H1 (cell line): ENCODE measurements at regions not wholly inside any gene's neighbourhood (a gene's known extent, or its start where the extent isn't known, plus 50 kb on each side); places are given as distances from the start of the nearest gene placed in this dataset.

ENCODE experiments used
- CTCF ChIA-PET: fragments of 300-600 bp; sonication (Branson Sonifier 250); formaldehyde crosslinking; loops from one replicate; lab custom pipeline; 2021; ENCODE audit not compliant: partially characterized antibody; lab: Charles Lee
- POLR2A ChIA-PET: fragments of 300-600 bp; sonication (Branson Sonifier 250); formaldehyde crosslinking; loops from one replicate; lab custom pipeline; 2021; ENCODE audit warnings: inconsistent platforms; ENCODE audit not compliant: partially characterized antibody; lab: Charles Lee
- DNase-seq, 2 experiments: peaks; one replicate each; pipeline versions ENCODE4 v3.0.0 to v3.0.0-alpha.2; 2010 to 2022; ENCODE audit warnings: low spot score in 2 of 2, low read depth in 1 of 2, mixed read lengths in 1 of 2
- FAIRE-seq: peaks from 2 replicates; lab custom pipeline; 2011; peaks lifted over from hg19 to GRCh38; lab: Jason Lieb, UNC
- H2AFZ ChIP-seq: 2 replicates; pipeline ENCODE4 v1.8.1; 2012; ENCODE audit warnings: low read length, inconsistent platforms
- H2AK5ac ChIP-seq: 2 replicates; pipeline ENCODE4 v1.6.1; 2013; ENCODE audit warnings: low read depth, low read length
- H2BK120ac ChIP-seq: replicated peaks from 2 replicates; pipeline ENCODE3; 2013; ENCODE audit warnings: low read depth, low read length, inconsistent platforms
- H2BK12ac ChIP-seq: 2 replicates; pipeline ENCODE4 v1.6.1; 2013; ENCODE audit warnings: low read depth, low read length
- H2BK15ac ChIP-seq: 2 replicates; pipeline ENCODE4 v1.6.1; 2013; ENCODE audit warnings: low read length
- H2BK20ac ChIP-seq: 2 replicates; pipeline ENCODE4 v1.6.1; 2013; ENCODE audit warnings: low read length
- H2BK5ac ChIP-seq: 2 replicates; pipeline ENCODE4 v1.6.1; 2013; ENCODE audit warnings: low read depth, low read length
- H3K14ac ChIP-seq: 2 replicates; pipeline ENCODE4 v1.6.1; 2013; ENCODE audit warnings: inconsistent platforms; ENCODE audit not compliant: insufficient read length
- H3K18ac ChIP-seq: 2 replicates; pipeline ENCODE4 v1.6.1; 2013; ENCODE audit warnings: low read length; ENCODE audit errors: extremely low read depth
- H3K23ac ChIP-seq: 2 replicates; pipeline ENCODE4 v1.6.1; 2013; ENCODE audit warnings: inconsistent platforms; ENCODE audit not compliant: insufficient read length
- H3K23me2 ChIP-seq: 2 replicates; pipeline ENCODE4 v1.6.1; 2013; ENCODE audit warnings: low read depth, low read length
- H3K27ac ChIP-seq: 2 replicates; pipeline ENCODE4 v1.6.1; 2011; ENCODE audit warnings: low read depth, low read length, inconsistent platforms
- H3K27me3 ChIP-seq, 4 experiments: replicated peaks in 1 of 4; 1 replicate in 1 of 4; 2 replicates in 3 of 4; pipeline versions ENCODE4 v1.6.1 to v1.8.1; 2011 to 2013; ENCODE audit warnings: low read length in 3 of 4, mild to moderate bottlenecking in 3 of 4, inconsistent platforms in 2 of 4, mixed read lengths in 2 of 4, moderate library complexity in 1 of 4; ENCODE audit not compliant: control insufficient read depth in 3 of 4, insufficient read depth in 3 of 4; ENCODE audit errors: extremely low read depth in 1 of 4
- H3K36me3 ChIP-seq, 4 experiments: 2 replicates each; pipeline versions ENCODE4 v1.6.1 to v1.8.1; 2011 to 2013; ENCODE audit warnings: mild to moderate bottlenecking in 4 of 4, low read length in 3 of 4, moderate library complexity in 2 of 4, control low read depth in 1 of 4, inconsistent platforms in 1 of 4; ENCODE audit not compliant: insufficient read depth in 4 of 4, control insufficient read depth in 2 of 4
- H3K4ac ChIP-seq: replicated peaks from 2 replicates; pipeline ENCODE3; 2013; ENCODE audit warnings: low read length, low read depth, mixed read lengths, inconsistent platforms; ENCODE audit not compliant: insufficient read length
- H3K4me1 ChIP-seq, 4 experiments: replicated peaks in 1 of 4; 1 replicate in 1 of 4; 2 replicates in 3 of 4; pipeline versions ENCODE4 v1.6.1 to v1.8.1; 2011 to 2013; ENCODE audit warnings: low read length in 3 of 4, inconsistent platforms in 2 of 4, mixed read lengths in 1 of 4; ENCODE audit not compliant: insufficient read depth in 4 of 4, control insufficient read depth in 3 of 4
- H3K4me2 ChIP-seq, 2 experiments: 2 replicates each; pipeline versions ENCODE4 v1.6.1 to v1.8.1; 2011 to 2013; ENCODE audit warnings: low read depth in 2 of 2, low read length in 2 of 2, control low read depth in 1 of 2, inconsistent platforms in 1 of 2, mild to moderate bottlenecking in 1 of 2; ENCODE audit not compliant: insufficient read depth in 1 of 2
- H3K4me3 ChIP-seq, 4 experiments: fragments of 200-600, 300-600 bp in 1 of 4; sonication (generic), shearing (Covaris generic), sonication (Bioruptor Twin) in 1 of 4; 2 replicates each; pipeline versions ENCODE4 v1.5.1 to v1.8.1; 2011 to 2016; ENCODE audit warnings: low read length in 4 of 4, low read depth in 3 of 4, control low read depth in 2 of 4, inconsistent platforms in 2 of 4, mild to moderate bottlenecking in 2 of 4, mixed read lengths in 1 of 4, moderate library complexity in 1 of 4; ENCODE audit not compliant: insufficient read depth in 2 of 4; ENCODE audit errors: extremely low read depth in 1 of 4
- H3K56ac ChIP-seq: replicated peaks from 2 replicates; pipeline ENCODE3; 2013; ENCODE audit warnings: low read depth, mild to moderate bottlenecking, mixed read lengths, low read length, inconsistent platforms; ENCODE audit not compliant: insufficient read length
- H3K79me1 ChIP-seq: 2 replicates; pipeline ENCODE4 v1.6.1; 2013; ENCODE audit warnings: low read depth, low read length, control low read depth
- H3K79me2 ChIP-seq, 2 experiments: 2 replicates each; pipeline versions ENCODE4 v1.6.1 to v1.8.1; 2012 to 2013; ENCODE audit warnings: low read length in 2 of 2, mild to moderate bottlenecking in 2 of 2, inconsistent platforms in 1 of 2; ENCODE audit not compliant: insufficient read depth in 2 of 2, control insufficient read depth in 1 of 2
- H3K9ac ChIP-seq, 4 experiments: replicated peaks in 1 of 4; 1 replicate in 1 of 4; 2 replicates in 3 of 4; pipeline versions ENCODE4 v1.6.1 to v1.8.1; 2011 to 2013; ENCODE audit warnings: low read depth in 3 of 4, low read length in 3 of 4, control low read depth in 2 of 4, mild to moderate bottlenecking in 2 of 4, moderate library complexity in 2 of 4, inconsistent platforms in 1 of 4; ENCODE audit errors: extremely low read depth in 1 of 4
- H3K9me3 ChIP-seq, 2 experiments: 2 replicates each; pipeline versions ENCODE4 v1.6.1 to v1.8.1; 2012 to 2013; ENCODE audit warnings: mild to moderate bottlenecking in 2 of 2, moderate library complexity in 2 of 2, control low read depth in 1 of 2, inconsistent platforms in 1 of 2, low read depth in 1 of 2, low read length in 1 of 2, mixed read lengths in 1 of 2; ENCODE audit not compliant: insufficient read depth in 2 of 2
- H4K20me1 ChIP-seq, 2 experiments: replicated peaks in 1 of 2; 2 replicates each; pipeline versions ENCODE3 to v1.8.1; 2011 to 2013; ENCODE audit warnings: inconsistent platforms in 2 of 2, low read length in 2 of 2, mild to moderate bottlenecking in 1 of 2; ENCODE audit not compliant: insufficient read depth in 2 of 2, control insufficient read depth in 1 of 2
- H4K5ac ChIP-seq: 2 replicates; pipeline ENCODE4 v1.6.1; 2013; ENCODE audit warnings: low read length, low read depth, mixed read lengths, inconsistent platforms; ENCODE audit not compliant: insufficient read length
- H4K8ac ChIP-seq: 2 replicates; pipeline ENCODE4 v1.8.0; 2013; ENCODE audit warnings: mild to moderate bottlenecking, moderate library complexity, low read length, inconsistent platforms; ENCODE audit not compliant: insufficient read depth; ENCODE audit errors: extremely low read depth
- H4K91ac ChIP-seq: replicated peaks from 2 replicates; pipeline ENCODE3; 2013; ENCODE audit warnings: low read length, mixed read lengths, inconsistent platforms; ENCODE audit not compliant: insufficient read length
- ATF2 ChIP-seq: IDR thresholded peaks from 2 replicates; pipeline ENCODE4 v1.6.1; 2012; ENCODE audit warnings: low read length, inconsistent platforms
- CHD2 ChIP-seq: IDR thresholded peaks from 2 replicates; pipeline ENCODE4 v1.6.1; 2012; ENCODE audit warnings: low read length, improper control_type of control experiment
- CREB1 ChIP-seq: IDR thresholded peaks from 2 replicates; pipeline ENCODE4 v1.6.1; 2012; ENCODE audit warnings: inconsistent platforms
- CTBP2 ChIP-seq: IDR thresholded peaks from 2 replicates; pipeline ENCODE4 v1.7.0; 2011; ENCODE audit warnings: borderline replicate concordance, mild to moderate bottlenecking, moderate library complexity, mixed read lengths, low read length; ENCODE audit not compliant: insufficient read depth, insufficient read length
- EGR1 ChIP-seq: IDR thresholded peaks from 2 replicates; pipeline ENCODE4 v1.6.1; 2011; ENCODE audit warnings: low read depth, low read length, borderline replicate concordance
- EP300 ChIP-seq, 2 experiments: IDR thresholded peaks; 1 replicate in 1 of 2; 2 replicates in 1 of 2; pipeline ENCODE4 v1.6.1; 2011 to 2012; ENCODE audit warnings: low read depth in 2 of 2, low read length in 2 of 2, mild to moderate bottlenecking in 2 of 2, borderline replicate concordance in 1 of 2, inconsistent platforms in 1 of 2, moderate library complexity in 1 of 2
- EZH2 ChIP-seq: fragments of 200-600 bp; sonication (generic); IDR thresholded peaks from 2 replicates; pipeline ENCODE4 v1.7.1; 2012; ENCODE audit warnings: low read depth, mild to moderate bottlenecking, moderate library complexity, low read length, inconsistent platforms; ENCODE audit not compliant: severe bottlenecking
- HDAC6 ChIP-seq: IDR thresholded peaks from one replicate; pipeline ENCODE4 v1.7.1; 2012; ENCODE audit warnings: low read depth, mild to moderate bottlenecking, inconsistent platforms, low read length, moderate library complexity
- POLR2A ChIP-seq, 2 experiments: IDR thresholded peaks; 1 replicate in 1 of 2; 2 replicates in 1 of 2; pipeline ENCODE4 v1.6.1; 2011; ENCODE audit warnings: low read depth in 2 of 2, low read length in 2 of 2, mild to moderate bottlenecking in 2 of 2; ENCODE audit errors: control extremely low read depth in 1 of 2
- RAD21 ChIP-seq, 2 experiments: IDR thresholded peaks in 1 of 2; conservative IDR thresholded peaks in 1 of 2; 2 replicates each; pipeline ENCODE4 v1.6.1; 2011; ENCODE audit warnings: low read depth in 2 of 2, low read length in 2 of 2, improper control_type of control experiment in 1 of 2, inconsistent platforms in 1 of 2, mild to moderate bottlenecking in 1 of 2, moderate library complexity in 1 of 2
- RBBP5 ChIP-seq: IDR thresholded peaks from 2 replicates; pipeline ENCODE4 v1.7.1; 2012; ENCODE audit warnings: low read depth, mild to moderate bottlenecking, inconsistent platforms, low read length, moderate library complexity, borderline replicate concordance
- TBP ChIP-seq: IDR thresholded peaks from 2 replicates; pipeline ENCODE4 v1.6.1; 2011; ENCODE audit warnings: low read depth, low read length, improper control_type of control experiment
- WGBS, 2 experiments: shearing (Covaris generic) in 1 of 2; methylation state at CpG; one replicate each; pipeline versions ENCODE4 v1.1.6 to v1.1.7; 2013 to 2015; ENCODE audit warnings: low lambda C conversion rate in 2 of 2, mixed read lengths in 2 of 2, inconsistent platforms in 1 of 2, low coverage in 1 of 2, missing lambda C conversion rate in 1 of 2; ENCODE audit not compliant: insufficient replicate concordance in 2 of 2, insufficient coverage in 1 of 2, insufficient read length in 1 of 2; ENCODE audit errors: extremely low coverage in 1 of 2, missing lambda C conversion rate in 1 of 2; 5-methylcytosine and 5-hydroxymethylcytosine counted together

GRCh38 chr1:82962658-82963057, 1036.3 kb downstream of the TTLL7 start:
- Histone ChIP-seq H3K79me1 (no peaks in the 10 kb centered on the region), H2BK120ac (no peak overlapping the region), H3K9me3 (no peaks in the 10 kb centered on the region; a peak in 1 of 4 replicates), H3K23ac (no peak overlapping the region), H3K4me1 (no peaks in the 10 kb centered on the region; a peak in 1 of 7 replicates), H2BK20ac (no peak overlapping the region), H3K36me3 (no peaks in the 10 kb centered on the region), H3K4me2 (no peak overlapping the region), H3K18ac (no peak overlapping the region), H3K14ac (no peak overlapping the region), H4K8ac (no peak overlapping the region), H2BK12ac (no peak overlapping the region), H4K91ac (no peak overlapping the region), H3K56ac (no peak overlapping the region), H3K23me2 (no peaks in the 10 kb centered on the region), H2AK5ac (no peak overlapping the region), H3K9ac (no peak overlapping the region), H3K27me3 (no peaks in the 10 kb centered on the region), H4K5ac (no peak overlapping the region), H4K20me1 (no peaks in the 10 kb centered on the region), H2BK5ac (no peak overlapping the region), H3K4me3 (no peak overlapping the region), H2AFZ (no peak overlapping the region), H2BK15ac (no peak overlapping the region), H3K27ac (no peak overlapping the region), H3K4ac (no peak overlapping the region), H3K79me2 (no peaks in the 10 kb centered on the region)
- WGBS, 2 experiments, result 89% methylated on average over 2 of the region's 2 CpGs; no CpG with 5 or more reads in 1 of the 2 experiments
- DNase-seq (no peak), FAIRE-seq (no peak)
- TF ChIP-seq EP300 (IDR thresholded peaks at IDR 0.05; ENCODE audit: borderline replicate concordance in 1 of 2, low read depth in 2 of 2, low read length in 2 of 2) (no peak), RAD21 (IDR thresholded peaks at IDR 0.05 in 1 of 2, conservative IDR thresholded peaks at IDR 0.05 in 1 of 2; ENCODE audit: low read depth in 2 of 2, low read length in 2 of 2) (no peak), POLR2A (IDR thresholded peaks at IDR 0.05; ENCODE audit: control extremely low read depth in 1 of 2, low read depth in 2 of 2, low read length in 2 of 2) (no peak), CREB1 (no peak), RBBP5 (no peak), HDAC6 (no peak), CTBP2 (no peak), TBP (no peak), EZH2 (no peak), EGR1 (no peak), ATF2 (no peak), CHD2 (no peak)
- ChIA-PET POLR2A (no interaction called here), CTCF (no interaction called here)
